HG03439 (cell line): ENCODE measurements at regions not wholly inside any gene's neighbourhood (a gene's known extent, or its start where the extent isn't known, plus 50 kb on each side); places are given as distances from the start of the nearest gene placed in this dataset.

Experiments
- ATAC-seq: cut with Tn5 transposase; IDR thresholded peaks from one replicate; pipeline ENCODE4 v1.9.1; 2021; ENCODE audit warnings: mild to moderate bottlenecking, moderate library complexity; ENCODE audit not compliant: unreplicated experiment

DNA sequence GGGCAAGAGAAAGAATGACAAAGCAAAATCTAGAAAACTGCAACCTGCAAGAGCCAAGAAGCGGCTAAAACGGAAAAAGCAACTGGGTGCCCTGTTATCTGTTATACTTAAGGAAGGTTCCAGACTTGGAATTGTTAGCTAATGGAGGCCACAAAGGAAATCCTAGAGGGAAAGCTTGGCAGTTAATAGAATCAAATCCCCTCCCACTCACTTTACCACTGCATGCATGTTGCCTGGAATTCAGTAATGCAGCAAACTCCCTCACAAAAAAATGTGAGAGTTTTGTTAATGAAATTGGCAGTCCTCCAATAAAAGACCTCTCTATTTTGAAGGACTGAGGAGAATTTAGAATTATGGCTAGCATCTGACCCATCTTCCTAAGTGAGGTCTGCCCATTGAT lies 164.2 kb upstream of the SOX5 start:
- no peak for ATAC-seq

DNA sequence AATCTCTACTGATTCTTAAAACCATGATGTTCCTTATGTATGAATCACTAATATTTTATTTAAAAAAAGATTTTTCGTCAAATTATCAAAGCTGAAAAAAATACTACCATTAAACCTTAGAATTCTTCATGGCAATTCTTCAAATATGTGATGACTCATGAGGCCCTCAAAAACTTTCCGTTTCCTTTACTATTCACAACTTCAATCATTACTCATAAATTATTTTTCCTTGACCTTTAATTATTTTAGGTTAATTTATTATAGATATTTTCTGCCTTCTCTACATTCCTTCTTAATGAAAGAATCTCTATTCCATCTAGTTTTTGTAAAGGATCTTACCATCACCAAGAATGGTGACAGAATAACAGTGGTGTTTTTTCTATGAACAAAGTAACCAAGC lies 162.1 kb upstream of the SOX5 start:
- ATAC-seq: no peak

DNA sequence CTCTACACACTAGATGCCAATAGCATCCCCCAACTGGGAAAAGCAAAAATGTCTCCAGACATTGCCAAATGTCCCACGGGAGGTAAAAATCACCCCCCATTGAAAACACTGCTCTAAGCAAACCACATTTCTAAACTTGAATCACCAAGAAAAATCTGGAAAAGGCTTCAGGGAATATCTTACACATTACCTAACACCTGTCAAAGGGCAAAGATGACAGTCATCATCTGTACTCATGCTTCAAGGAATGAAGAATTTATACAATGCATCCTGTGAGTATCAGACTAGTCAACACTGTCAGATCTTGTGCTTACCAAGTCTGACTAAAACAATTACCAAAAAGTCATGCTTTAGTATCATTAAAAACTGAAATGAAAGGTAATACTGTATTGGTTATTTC lies 161.6 kb upstream of the SOX5 start:
- ATAC-seq: no peak

DNA sequence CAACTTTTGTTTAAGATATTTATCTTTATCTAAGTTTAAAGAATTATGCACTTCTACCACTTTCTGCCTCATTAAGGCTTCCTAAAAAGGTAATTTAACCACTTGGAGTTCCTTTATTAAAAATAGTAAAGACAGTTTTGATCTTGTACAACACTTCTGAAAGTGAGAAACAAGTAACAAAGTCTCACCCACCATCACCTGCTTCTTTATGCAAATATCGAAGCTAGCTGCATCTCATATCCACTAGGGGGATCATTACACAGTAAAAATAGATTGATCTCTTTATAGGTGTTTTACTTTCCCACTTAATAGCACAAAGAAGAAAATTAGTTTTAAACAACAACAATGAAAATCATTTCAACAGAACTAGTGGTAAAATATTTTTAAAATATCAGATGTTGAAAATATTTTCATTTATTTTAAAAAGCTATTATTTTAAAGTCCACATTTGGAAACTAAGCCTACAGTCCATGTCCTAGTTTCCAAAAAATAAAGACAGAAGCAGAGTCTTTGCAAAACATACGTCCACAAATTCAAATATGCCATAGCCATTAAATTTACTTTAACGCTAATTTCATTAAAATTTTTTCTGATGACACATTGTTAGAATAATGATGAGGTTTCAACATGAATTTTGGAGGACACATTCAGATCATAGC lies 160.0 kb upstream of the SOX5 start:
- peak; percentile 98 for ATAC-seq

DNA sequence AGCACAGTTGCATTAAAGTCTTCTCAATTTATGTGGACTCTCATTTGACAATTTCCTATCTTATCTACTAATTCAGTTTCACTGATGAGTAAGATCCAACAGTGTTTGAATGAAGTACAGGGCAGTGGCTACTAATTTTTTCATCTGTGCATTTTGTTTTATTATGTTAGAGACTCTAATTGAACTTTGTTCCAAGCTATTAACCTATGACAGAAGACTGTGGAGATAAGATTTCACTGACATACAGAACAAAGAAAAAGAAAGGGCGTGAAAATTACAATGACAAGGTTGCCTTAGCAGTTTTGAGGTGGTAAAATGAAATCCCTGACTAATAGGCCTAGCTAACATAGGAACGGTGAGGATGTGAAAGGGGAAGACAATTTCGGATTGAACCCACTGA lies 153.2 kb upstream of the SOX5 start:
- no peak for ATAC-seq

DNA sequence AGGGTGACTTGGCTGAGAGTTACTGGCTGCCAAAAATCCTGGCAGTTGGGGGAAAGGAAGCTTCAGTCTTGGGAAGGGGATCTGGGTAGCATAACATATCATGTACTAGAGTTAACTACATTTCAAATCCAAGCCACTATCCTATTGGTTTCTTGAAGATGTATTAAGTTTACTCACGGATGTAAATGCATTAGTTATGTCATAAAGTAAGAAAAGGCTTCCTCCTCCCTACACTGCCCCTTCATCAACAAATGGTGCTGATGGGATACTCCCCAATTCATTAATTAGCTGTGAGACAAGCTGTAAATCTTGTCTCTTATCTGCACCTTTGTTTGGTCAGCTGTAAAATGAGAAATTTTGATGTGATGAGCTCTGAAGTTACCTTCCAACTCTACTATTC lies 150.1 kb upstream of the SOX5 start:
- no peak for ATAC-seq

DNA sequence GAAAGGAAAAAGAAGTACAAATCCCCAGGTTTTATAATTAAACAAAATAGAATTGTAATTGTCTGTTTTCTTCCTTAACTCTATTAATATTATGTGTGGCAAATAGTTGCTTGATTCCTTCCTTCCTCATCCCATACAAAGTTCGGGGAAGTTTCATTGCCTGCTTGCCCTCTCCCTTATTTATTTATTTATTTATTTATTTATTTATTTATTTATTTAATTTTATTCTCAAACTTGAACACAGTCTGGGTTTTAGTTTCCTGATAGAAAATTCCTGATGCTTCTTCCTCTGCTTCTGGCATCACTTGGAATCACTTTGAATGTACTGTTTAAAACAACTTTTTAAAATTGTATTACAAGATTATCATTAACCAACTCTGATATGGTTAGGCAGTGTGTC lies 145.8 kb upstream of the SOX5 start:
- ATAC-seq: no peak

DNA sequence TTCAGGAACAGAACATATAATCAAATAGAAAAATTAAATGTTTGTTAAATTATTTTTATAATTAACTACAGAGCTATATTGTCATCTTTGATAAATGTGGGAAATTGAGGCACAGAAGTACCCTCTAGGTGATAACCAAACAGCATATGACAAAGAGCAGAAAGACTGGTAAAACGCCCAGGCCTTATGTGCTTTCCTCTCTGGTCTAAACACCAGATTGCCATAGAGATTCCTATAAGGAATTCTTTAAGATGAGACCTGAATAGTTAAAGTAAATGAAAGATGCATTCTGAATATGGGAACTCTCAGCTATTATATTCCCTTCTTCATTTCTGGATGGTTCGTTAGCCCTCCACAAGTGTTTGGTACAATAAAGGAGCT lies 140.0 kb upstream of the SOX5 start:
- no peak for ATAC-seq

DNA sequence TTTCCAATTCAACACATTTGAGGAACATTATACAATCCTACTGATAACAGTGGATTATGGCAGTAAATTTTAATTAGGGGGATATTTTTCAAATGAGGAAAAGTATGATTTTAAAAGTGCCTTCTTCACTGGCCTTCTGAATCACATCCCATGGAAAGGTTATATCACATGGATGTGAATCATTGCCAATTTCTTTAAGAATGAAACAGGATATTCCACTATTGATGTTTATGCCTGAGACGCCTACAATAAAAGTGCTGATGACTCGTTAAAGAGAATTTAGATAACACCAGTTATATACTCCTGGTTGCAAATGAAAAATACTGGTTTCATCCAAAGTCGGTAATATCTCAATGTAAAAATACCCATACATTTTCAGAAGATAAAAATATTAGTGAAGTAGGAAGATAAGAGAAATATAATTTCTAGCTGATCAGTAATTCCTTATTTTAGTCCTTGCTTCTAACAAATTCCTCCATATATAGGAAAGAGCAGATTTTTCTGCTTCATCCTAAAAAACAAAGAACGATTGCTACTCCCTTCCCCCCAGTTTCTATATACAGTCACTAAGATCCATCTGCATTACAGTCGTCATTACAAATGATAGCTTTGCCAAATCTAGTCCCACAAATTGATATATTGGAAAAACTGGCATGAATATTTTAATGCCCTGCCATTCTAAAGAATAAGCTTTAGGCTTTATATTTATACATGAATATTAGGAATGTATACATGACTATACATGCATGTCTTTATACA lies 139.5 kb upstream of the SOX5 start:
- no peak for ATAC-seq

DNA sequence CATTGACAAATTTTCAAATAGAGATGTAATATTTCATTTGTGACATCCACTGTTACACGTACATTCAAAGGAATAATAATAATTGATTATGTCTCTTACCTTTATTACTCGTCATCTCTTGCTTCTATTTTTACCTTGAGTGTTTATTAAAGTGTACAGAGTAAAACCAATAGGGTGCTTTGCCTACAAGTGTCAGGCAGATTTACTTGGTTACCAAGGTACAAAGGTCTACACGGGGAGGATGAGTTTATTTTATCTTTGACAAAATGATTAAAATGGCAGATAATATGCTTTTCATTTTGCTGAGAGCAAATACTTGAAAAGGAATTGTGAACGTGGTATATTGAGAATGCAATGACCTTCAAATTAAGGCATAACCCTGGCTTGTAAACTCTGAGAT lies 137.8 kb upstream of the SOX5 start:
- ATAC-seq: no peak

DNA sequence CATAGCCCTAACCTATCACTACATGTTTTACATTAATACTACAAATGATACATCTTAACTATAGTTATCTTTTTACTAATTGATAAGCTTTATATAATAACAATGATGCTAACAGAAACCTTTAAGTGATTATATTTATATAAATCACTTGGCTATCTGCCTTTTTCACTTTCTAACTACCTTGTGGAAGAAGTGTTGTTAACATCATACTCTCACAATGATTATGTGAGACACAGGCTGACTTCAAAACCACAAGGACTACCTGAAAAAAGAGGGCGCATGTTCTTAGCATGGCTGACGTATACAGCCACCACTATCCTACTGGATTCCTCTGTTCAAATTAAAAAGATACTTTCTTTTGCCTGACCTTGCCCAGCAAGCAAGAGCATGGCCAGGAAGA lies 135.3 kb upstream of the SOX5 start:
- no peak for ATAC-seq

DNA sequence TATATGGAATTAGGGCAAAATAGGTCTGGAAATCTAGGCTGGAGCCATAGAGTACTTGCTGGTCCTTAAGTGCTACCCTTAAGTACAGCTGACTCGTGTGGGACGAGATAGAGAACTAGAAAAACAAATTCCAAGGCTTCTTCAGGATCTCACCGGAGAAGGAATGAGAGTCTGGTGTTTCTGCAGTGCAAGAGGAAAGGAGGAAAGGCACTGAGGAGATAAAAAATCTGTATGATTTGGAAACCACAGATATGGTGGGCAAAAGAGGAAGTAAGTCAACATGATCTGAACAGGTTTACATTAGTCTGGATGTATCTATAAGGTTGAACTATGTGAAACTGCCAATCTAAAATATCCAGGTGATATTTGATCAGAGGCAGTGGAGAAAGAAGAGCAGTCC lies 134.4 kb upstream of the SOX5 start:
- no peak for ATAC-seq

DNA sequence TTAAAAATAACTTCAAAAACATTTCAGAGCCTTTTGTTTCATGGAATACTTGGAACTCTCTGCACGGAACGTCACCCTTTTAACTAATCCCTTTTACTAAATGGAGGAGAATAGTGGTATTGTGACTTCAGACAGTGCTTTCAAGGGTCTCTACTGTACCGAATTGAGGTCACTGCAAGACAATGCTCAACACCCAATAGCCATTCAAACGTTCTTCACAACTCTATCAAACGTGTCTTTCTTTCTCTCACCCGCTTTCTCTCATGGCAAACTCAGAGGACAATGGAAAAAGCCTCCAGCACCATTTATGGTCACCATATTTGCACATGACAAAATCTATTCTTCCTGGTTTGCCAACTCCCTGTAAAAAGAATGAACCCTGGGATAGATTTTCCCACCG lies 132.1 kb upstream of the SOX5 start:
- no peak for ATAC-seq

DNA sequence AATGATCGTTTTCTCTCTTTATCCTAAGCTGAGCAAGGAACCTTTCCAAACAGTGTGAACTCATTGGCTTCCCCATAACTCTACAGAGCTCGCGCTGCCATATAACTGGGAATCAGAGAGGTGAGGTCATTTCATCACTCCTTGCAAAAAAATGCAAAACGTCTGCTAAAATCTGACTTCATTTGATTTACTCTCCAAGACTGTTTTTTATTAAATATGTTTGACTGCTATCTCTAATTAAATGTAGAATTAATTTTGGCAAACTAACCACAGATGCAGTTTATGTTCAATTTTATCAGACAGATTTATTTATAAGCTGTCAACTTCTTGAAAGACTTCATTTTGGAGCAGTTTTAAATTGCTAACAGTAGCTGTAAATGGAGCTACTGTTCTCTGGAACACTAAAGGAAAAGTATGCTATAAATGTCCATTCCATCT lies 131.6 kb upstream of the SOX5 start:
- ATAC-seq: no peak

DNA sequence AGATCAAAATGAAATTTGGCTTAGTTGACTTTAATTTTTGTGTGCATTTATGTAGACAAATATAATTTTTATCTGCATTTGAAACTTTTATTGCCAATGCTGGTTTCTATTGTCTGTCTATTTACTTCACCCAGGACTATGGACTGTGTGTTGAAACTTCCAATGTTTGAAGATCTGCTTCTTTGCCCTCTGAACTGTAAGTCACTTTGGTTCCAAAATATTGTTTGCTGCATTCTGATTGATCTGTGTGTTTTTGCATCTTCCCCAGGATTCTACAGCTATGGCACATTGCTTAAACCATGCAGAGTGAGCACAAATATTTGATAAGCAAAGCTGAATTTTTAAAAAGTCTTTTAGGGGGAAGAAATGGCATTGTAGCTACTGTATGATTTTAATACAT lies 131.0 kb upstream of the SOX5 start:
- no peak for ATAC-seq

DNA sequence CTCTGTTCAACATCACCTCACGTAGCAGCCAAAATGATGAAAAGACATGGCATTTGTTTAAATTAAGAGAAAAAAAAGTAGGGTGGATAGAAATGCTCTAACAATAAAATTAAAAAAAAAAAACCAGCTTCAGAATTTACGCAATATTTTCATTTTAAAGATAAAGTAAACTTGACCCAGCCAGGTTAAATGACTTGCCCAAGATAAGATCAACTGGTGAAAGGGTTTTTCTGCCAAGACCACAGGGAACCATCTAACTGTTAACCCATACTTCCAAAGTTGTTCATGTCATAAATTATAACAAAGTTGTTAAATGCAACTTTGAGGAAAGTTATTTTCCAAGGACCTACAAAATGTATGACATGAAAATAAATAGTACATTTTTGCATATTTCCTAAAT lies 129.6 kb upstream of the SOX5 start:
- ATAC-seq: no peak

DNA sequence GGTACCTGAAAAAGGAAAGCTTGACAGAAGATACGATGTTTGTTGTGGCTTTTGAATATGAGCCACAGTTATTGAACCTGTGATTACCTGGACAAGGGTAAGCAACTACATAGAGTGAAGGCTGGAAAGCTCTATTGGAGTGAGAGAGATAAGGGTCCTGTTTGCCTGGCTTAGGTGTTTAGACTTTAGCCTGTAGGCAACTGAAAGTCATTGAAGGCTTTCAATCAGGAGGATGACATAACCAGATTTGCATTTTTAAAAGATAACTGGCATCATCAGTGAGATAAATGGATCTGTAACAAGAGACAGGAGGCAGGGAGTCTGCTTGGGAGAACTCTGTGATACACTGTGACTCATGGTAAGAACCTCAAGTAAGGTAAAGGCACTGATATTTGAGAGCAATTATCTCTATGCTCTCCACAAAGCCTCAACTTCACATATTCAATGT lies 128.9 kb upstream of the SOX5 start:
- no peak for ATAC-seq

DNA sequence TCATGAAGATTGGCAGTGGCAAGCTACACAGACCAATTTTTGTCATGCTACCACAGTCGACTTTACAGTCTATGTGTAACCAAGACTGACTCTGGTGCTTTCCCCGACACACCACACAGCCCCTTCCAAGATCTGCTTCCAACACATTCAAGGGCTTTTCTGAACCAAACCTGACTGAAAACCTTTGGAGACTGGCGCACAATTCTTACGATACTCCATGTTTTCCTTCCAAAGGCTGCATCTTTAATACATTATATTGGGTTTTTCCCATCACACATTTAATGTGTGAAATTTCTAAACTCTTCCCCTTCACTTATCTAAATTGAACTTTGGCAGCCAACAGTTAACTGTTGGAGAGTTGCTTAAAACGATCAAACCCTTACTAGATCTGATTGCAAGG lies 127.7 kb upstream of the SOX5 start:
- ATAC-seq: no peak

DNA sequence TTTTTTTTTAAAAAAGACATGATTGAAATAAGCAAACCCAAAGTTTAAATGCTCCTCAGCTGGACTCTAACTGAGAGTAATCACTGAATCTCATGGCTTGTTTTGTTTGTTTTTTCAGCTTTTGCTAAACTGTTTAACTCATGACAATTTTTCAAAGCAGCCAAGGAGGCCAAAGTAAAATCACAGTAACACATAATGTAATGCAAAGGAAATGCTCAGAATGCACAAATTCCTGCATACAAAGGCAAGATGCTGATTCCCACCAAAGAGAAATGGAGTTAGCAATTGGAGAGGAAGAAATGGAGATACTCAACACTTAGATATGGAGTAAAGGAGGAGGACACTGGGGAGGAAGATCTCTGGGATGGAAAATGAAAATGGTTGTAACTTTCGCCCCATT lies 126.2 kb upstream of the SOX5 start:
- no peak for ATAC-seq

DNA sequence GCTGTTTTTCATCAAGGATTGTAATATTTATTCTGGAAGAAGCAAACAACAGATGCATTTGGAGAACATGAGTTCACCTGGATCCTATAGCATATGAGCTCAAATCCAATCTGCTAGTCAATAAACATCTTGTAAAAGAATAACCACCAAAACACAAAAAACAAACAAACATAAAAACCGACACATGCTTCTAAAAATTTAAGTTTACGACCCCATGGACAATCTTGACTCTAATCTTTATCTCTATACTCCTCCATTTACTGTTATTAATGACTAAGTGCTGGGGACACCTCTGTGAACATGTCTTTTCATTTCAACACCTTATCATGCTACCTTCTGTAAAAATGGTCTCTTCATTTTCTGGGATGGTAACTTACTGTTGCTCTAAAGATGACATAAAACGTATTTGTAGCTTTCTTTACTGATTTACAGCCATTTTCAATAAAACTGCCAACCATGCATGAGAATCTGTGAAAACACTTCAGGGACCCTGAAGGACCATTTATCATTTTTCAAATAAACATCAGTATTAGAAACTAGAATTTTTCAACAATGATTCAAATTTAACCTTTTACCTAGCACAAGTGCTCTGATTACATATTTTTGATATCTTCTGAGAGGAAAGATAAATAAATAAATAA lies 123.8 kb upstream of the SOX5 start:
- ATAC-seq: no peak

DNA sequence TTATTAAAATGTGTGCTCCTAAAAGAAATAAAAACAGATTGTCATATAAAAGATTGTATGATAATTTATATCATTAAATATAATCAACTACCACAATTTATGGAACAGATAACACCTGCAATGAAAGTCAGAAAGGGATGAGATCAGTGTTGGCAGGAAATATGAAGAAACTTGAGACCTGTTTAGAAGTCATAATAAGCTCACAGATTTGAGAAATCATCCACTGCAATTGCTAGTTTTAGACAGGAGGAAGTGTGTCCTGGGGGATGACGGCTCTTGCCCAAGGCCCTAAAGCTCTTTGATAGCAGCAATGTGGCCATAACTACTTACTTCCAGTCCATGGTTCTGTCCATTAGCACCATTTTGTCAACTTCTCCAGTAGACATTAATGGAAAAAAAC lies 122.8 kb upstream of the SOX5 start:
- no peak for ATAC-seq

DNA sequence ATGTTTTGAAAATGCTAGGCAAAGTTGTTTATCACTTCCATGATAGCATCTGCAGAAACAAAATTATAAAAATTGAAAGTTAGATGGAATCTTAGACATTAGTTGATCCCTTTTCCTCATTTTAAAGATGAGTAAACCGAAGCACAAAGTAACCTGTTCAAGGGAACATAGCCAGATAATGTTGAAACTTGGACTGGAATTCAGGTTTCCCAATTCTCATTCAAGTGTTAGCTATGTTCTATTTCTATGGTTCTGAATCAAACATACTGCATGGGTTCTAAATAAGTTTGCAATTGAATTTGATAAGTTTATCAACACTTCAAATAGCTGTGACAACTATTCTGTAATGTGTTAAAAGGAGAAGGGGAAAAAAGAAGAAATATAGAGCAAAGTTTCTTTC lies 122.4 kb upstream of the SOX5 start:
- no peak for ATAC-seq
